ENCODE measurements at regions not wholly inside any gene's neighbourhood (a gene's known extent, or its start where the extent isn't known, plus 50 kb on each side); places are given as distances from the start of the nearest gene placed in this dataset.

GRCh38 chr2:215683295-215683694 lies 247.4 kb upstream of the FN1 start:
- TF ChIP-seq CTCF (IDR thresholded peaks at IDR 0.05; ENCODE audit: low read depth, low read length, poor library complexity, severe bottlenecking) (no peak), EZH2phosphoT487 (IDR thresholded peaks at IDR 0.05; ENCODE audit: borderline replicate concordance, low read length) (no peak)

Data from DOHH2 (cell line).